Activated CD4-positive, alpha-beta T cell treated with anti-CD3 and anti-CD28 coated beads for 24 hours (primary cell): ENCODE measurements at regions not wholly inside any gene's neighbourhood (a gene's known extent, or its start where the extent isn't known, plus 50 kb on each side); places are given as distances from the start of the nearest gene placed in this dataset.

Experiments used
- DNase-seq, 2 donors: peaks; one replicate each; pipeline ENCODE4 v3.0.0-alpha.2; 2020; ENCODE audit warnings: low read depth in 2 of 2

- no peak for DNase-seq
These were observed 60.6 kb downstream of the ARL6IP4 start for GRCh38 chr12:123041042-123041531.

GRCh38 chr12:123040106-123040505 is 59.6 kb downstream of the ARL6IP4 start:
- DNase-seq, result no peak

- DNase-seq, result no peak
These were observed 58.5 kb downstream of the ARL6IP4 start for GRCh38 chr12:123038966-123039365.

- DNase-seq, result no peak
These were observed 58.0 kb downstream of the ARL6IP4 start for GRCh38 chr12:123038486-123038885.

- DNase-seq, result no peak
These were observed 57.3 kb downstream of the ARL6IP4 start for GRCh38 chr12:123037791-123038190.

- DNase-seq, result no peak
These were observed 56.2 kb downstream of the ARL6IP4 start for GRCh38 chr12:123036466-123037285.

GRCh38 chr12:123035841-123036240 is 55.4 kb downstream of the ARL6IP4 start:
- no peak for DNase-seq

GRCh38 chr12:123034865-123035264 is 54.4 kb downstream of the ARL6IP4 start:
- DNase-seq, result no peak

- DNase-seq, result no peak
These were observed 53.6 kb downstream of the ARL6IP4 start for GRCh38 chr12:123034022-123034541.

- no peak for DNase-seq
These were observed 53.0 kb downstream of the ARL6IP4 start for GRCh38 chr12:123033392-123034021.

GRCh38 chr12:123032736-123033391 is 52.4 kb downstream of the ARL6IP4 start:
- DNase-seq, result no peak
